HG03442 (cell line): ENCODE measurements at regions not wholly inside any gene's neighbourhood (a gene's known extent, or its start where the extent isn't known, plus 50 kb on each side); places are given as distances from the start of the nearest gene placed in this dataset.
"Not testable (repeated sequence)": the region's sequence is repeated elsewhere in the genome, so short reads cannot be mapped to it uniquely, and the experiment has no call there.

ENCODE experiments used
- ATAC-seq: cut with Tn5 transposase; IDR thresholded peaks from one replicate; pipeline ENCODE4 v1.9.1; 2021; ENCODE audit warnings: mild to moderate bottlenecking, moderate library complexity; ENCODE audit not compliant: unreplicated experiment

DNA sequence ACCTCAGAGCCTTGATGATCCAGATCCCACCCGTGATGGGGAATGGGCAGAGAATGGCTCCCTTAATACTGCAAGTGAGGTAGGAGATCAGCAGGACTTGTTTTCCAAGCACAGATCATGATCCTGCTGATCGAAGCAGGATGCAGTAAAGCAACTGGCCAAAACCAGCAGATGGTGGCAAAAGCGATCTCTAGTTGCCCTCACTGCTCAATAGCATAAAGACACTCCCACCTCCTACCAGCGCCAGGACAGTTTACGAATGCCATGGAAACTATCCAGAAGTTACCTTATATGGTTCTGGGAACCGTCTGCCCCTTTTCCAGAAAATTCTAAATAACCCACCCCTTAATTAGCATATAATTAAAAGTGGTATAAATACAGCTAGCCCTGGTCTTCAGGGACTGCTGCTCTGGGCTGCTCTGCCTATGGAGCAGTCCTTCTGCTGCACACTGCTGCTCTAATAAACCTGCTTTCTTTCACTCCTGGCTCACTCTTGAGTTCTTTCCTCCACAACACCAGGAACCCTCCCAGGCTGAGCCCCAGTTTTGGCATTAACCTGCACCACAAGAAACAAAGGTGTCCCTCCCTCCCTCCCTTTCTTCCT lies 415.8 kb downstream of the PREX1 start:
- ATAC-seq: no peak

DNA sequence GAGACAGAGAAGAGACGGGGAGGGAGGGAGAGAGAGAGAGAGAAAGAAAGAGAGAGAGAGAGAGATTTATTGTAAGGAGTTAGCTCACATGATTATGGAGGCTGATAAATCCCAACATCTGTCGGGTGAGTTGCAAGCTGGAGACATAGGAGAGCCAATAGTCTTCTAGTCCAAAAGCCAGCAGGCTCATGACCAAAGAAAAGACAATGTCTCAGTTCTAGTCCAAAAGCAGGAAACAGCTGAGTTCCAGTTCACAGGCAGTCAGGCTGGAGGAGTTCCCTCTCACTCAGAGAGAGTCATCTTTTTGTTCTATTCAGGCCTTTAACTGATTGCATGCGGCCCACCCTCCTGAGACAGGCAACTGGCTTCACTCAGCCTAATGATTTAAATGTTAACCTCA lies 416.6 kb downstream of the PREX1 start:
- ATAC-seq: no peak

GRCh38 chr20:48409055-48409615 lies 418.7 kb downstream of the PREX1 start:
- ATAC-seq: no peak

DNA sequence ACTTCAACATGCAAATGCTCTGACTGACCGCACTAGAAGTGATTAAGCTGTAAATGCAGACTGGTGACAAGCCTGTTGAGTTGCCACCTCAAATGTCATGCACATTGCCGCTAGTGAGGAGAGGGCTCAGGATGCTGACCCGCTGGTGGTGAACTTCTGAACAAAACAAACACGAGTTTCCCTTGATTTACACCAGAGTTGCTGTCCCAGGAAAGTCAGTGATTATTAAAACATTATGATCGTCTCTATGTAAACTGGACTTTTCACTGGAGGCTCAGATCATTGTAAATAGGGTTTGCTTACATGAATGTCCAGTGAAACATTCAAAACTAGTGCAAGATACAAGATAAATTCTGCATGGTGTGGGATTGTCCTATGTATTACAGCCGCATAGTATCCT lies 420.1 kb downstream of the PREX1 start:
- no peak for ATAC-seq

DNA sequence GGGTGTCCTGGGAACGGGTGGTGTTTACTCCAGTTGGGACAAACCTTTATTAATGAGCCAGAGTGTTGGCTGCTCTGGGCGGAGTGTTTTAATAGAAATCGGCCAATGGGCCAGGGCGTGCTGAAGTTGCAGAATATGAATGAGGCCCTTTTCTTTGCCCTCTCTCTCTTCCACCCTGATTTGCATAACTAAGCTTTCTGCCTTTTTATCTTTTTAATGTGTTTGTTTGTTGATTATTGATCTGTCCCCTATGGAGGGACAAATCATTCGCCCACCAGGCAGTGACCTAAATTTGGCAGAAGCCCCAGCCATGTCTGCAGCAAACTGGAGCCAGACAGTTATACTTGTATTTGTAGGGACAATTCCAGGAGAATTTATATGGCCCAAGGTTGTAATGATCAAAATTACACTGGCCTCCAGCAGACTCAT lies 420.9 kb downstream of the PREX1 start:
- ATAC-seq: no peak

- no peak for ATAC-seq
Measured at GRCh38 chr20:48406498-48406897, 421.3 kb downstream of the PREX1 start.

DNA sequence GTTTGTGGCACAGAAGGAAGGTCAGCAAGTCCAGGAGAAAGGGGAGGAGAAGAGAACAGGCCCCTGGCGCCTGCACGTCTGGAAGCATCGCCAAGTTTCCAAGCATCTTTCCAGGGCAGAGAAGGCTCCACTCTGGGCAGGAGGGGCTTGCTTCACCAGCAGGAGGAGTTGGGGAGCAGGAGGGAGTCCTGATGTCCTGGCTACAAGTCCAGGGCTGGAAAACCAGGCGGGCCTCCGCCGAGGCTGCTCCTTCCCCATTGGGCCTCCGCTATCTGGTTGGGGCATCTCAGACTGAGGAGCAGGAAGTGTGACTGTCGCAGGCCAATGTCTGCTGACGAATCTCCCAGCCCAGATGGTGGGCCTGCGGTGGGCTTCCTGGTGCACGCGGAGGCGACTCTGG lies 421.9 kb downstream of the PREX1 start:
- no peak for ATAC-seq

DNA sequence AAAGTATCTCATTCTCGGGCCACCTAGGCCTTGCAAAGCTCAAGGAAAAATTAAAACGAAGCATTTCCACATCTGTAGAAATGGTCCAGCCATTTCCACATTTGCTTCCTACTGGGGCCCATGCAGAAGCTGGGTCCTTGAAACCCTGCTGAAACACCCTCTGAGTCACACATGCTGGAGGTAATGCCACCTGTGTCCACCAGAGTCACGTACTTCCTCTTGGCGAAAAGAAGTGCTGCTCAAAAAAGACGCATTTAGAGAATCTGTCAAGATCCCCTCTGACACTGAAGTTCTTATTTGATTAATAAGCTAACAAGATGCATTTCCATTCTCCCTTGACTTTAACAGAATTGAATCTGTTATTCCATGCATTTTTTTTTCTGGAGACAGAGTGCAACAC lies 423.2 kb downstream of the PREX1 start:
- ATAC-seq: no peak

DNA sequence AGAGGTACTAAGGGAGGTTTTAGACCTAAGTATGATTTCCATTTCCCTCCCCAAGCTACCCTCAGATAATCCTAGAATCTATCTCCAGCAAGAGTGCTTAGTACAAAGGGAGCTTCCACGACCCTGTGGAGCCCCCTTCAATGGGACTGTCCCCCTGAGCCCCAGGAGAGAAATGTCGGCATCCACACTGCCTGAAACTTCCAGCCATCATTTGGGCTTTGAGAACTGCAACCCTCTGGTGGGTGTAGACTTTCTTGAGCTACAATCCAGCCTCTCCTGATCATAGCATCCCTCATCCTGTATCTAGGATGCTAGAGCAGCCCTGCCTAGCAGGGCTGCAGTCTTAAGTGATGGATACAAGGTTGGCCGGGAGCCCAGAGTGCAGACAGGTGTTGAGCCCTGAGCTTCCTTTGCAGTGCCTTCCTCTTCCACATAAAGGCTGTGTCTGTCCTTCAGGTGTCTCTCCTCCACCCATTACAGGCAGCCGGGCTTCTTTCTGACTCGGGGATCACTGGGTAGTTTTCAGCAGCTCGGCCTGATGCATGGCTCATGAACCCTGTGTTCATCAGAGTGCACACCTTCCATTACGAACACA lies 424.5 kb downstream of the PREX1 start:
- ATAC-seq: no peak

GRCh38 chr20:48401359-48401758 lies 426.4 kb downstream of the PREX1 start:
- ATAC-seq: no peak

DNA sequence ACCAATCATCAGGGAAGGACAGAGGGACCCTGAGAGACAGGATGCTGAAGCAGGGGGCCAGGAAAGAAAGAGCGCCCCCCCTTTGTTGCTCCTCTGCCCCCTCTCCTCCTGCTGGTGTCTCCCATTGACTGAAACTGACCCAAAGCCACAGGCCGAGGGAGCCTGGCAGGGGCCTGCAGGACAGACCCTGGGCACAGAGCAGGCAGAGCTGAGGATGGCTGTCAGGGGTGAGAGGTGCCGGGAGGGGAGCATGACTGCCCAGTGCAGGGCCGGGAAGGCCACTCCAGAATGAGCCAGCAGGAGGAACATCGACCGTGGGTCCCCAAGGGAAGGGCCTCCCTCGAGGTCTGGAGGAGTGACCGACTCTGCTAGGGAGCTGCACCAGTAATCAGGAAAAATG lies 427.8 kb downstream of the PREX1 start:
- no peak for ATAC-seq

DNA sequence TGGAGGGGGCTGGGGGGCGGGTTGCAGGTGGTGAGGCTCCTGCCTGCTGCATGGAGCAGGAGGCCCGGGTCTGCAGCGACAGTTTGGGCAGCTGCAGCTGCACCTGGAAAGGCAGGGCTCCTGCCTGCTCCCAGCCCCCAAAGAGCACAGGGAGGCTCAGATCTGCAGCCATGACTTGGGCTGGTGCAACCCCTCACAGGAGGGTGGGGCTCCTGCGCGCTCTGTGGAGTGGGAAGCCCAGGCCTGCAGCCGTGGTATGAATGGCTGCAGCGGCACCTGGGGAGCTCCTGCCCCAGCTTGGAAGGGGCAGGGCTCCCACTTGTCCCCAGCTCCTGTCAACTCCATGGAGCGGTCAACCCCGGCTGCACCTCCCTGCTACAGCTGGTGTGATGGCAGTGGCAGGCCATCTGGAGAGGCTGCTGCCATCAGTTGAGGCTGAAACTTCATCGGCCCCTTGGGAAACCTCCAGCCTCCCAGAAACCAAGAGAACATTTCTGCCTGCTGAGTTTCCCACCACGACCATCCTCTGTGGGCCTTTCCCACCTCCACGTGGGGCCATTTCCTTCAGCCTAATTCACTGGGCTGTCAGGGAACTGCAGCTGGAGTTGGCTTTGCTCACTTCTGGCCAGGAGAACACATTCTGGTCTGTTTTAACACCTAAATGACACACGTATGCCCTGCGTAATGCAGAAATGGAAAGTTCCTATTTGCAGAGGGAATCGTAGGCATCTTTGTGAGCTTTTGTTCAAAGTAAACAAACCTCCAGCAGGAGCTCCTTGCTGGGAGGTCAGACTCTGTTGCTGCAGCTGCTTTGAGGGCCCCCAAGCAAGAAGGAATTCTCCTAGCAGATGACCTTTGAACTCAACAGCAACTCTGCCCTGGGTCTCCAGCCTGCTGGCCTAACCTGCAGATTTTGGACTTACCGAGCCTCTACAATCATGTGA lies 429.0 kb downstream of the PREX1 start:
- no peak for ATAC-seq

DNA sequence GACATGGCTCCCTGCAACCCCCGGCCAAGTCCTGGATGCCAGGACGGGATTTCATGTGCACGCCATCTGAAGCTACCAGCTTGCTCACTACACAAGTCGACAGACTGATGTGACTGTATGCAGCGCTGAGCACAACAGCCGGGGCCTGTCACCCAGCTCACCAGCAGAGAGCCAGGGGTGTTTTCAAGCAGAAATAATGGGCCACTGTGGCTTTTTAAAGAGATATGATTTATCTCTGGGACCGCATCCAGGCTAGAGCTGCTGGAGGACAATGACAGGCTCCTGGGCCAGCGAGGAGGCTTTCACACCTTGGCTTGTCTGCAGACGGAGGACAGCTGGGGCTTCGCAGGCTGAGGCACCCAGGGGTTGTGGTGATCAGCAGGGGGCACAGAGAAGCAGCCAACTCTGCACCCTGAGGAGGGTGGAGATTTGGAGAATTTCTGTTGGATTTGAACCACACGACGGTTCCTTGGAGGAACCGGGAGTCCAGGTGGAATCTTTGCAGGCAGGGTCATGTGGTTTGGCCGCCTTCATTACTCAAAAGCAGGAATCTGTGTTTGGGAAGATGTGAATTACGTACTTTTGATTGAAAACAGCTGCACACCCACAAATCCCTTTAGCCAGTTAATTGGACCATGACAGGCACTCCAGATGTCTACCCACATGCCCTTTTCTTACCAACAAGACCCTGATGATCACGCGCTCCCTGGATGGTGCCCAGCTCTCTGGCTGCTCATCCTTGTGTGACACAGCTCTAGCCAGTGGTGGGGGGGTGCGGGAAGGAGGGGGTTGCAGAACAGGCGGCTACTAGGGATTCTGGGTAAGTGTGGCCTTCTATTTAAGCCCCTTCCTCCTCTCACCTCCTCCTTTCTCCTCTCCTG lies 430.6 kb downstream of the PREX1 start:
- not testable (repeated sequence) for ATAC-seq

- ATAC-seq: no peak
Measured at GRCh38 chr20:48395816-48396546, 431.8 kb downstream of the PREX1 start.

DNA sequence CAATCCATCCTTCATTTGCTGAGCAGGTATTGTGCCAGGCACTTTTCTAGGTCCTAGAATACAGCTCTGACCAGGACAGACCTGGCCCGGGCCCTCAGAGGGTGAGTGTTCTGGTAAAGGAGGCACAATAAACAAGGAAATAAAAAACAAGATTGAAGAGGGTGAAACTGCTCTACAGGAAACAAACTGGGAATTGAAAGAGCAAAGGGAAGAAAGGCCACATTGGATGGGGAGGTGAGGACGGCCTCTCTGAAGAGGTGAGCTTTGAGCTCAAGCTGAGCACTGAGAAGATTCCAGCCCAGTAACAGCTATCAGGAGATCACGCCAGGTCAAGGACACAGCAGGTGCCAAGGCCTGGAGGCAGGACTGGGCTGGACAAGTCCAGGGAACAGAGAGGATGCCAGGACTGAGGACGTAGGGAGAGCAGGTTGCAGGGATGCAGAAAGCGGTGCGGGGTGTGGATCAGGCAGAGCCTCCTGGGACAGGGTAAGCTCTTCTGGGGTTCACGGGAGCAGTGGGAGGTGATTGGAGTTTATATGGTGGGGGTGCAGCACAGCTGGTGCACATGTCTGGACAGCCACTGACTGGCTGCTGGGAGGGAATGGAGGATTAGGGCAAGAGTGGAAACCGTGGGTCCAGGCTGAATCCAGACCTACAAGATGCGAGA lies 433.3 kb downstream of the PREX1 start:
- no peak for ATAC-seq

GRCh38 chr20:48393737-48394314 lies 434.0 kb downstream of the PREX1 start:
- no peak for ATAC-seq

DNA sequence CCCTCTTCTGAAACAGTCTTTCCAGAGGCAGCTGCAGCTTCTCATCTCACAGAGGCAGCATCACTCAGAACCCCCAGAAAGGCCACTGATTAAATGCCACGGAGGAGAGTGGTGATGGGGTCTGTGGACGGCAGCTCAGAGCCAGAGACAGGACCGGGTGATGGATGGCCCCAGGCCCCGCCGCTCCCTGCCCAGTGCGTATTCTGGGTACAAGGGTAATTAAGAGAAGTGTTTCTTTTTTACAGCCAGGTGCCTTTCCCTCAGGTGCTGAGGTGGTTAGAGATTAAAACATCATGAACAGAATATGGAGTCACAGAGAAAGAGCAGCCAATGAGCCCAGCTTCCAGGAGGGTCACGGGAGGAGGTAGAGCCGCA lies 434.5 kb downstream of the PREX1 start:
- no peak for ATAC-seq

DNA sequence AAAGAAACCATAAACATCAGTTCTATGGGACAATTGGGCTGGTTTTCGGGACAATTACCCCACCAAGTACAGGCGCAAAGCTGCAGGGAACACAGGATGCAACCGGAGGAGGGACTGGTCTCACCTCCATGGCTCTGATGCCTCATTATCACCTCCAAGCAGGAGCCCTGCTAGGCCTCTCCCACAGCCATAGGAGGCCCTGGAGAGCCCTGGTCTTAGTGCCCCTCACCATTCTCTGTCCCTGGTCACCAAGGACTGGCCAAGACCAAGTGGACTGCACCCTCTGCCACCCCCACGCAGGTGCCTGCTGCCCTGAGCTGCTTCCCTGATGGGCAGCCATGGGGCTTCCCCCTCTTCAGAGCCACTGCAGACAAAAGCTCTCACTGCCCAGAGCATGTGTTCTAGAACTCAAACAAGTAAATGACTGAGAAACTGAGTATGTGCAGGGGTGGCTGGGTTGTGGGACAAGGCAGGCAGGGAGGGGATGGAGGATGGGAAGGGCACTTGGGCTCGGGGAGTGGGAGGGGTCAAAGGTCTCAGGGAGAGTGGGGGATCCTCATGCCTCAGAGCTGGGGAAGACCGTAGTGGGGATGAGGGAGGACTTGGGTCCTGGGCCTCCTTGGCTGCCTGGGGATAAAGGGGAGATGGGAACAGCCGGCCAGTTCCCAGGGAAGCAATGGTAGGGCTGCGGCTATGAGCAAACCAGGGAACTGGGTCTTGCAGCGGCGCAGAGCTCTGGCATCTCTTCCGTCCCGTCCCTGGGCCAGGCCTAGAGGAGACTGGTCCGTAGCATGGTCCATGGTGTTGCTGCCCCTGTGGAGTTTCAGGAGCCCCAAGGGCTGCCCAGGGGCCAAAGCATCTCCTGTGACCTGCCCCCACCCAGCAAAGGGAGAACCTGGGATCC lies 435.1 kb downstream of the PREX1 start:
- ATAC-seq: no peak
